Mesothelial cell of epicardium (in vitro differentiated cells): ENCODE measurements at regions not wholly inside any gene's neighbourhood (a gene's known extent, or its start where the extent isn't known, plus 50 kb on each side); places are given as distances from the start of the nearest gene placed in this dataset.

Source experiments
- DNase-seq, 2 experiments: peaks; one replicate each; pipeline ENCODE4 v3.0.0; 2021; ENCODE audit warnings: low spot score in 2 of 2; ENCODE audit not compliant: unreplicated experiment in 2 of 2
- H3K27ac Mint-ChIP-seq: 2 replicates; pipeline ENCODE4 v1.8.0; 2021; ENCODE audit warnings: mixed read lengths
- H3K27me3 Mint-ChIP-seq: 2 replicates; pipeline ENCODE4 v1.8.0; 2021; ENCODE audit warnings: low read depth, mixed read lengths
- H3K36me3 Mint-ChIP-seq: 2 replicates; pipeline ENCODE4 v1.8.0; 2021; ENCODE audit warnings: mixed read lengths
- H3K4me1 Mint-ChIP-seq: 2 replicates; pipeline ENCODE4 v1.8.0; 2021; ENCODE audit warnings: mixed read lengths
- H3K4me3 Mint-ChIP-seq: 2 replicates; pipeline ENCODE4 v1.8.0; 2021; ENCODE audit warnings: mild to moderate bottlenecking, moderate library complexity, mixed read lengths
- H3K9me3 Mint-ChIP-seq: 2 replicates; pipeline ENCODE4 v1.8.0; 2021; ENCODE audit warnings: mixed read lengths
- CTCF ChIP-seq: fragments of 200-600 bp; sonication (generic); IDR thresholded peaks from one replicate; pipeline ENCODE4 v1.5.0; 2021; ENCODE audit warnings: antibody characterized with exemption; ENCODE audit not compliant: unreplicated experiment

- no peak for DNase-seq
- Mint-ChIP-seq H3K36me3 (no peaks in the 10 kb centered on the region), H3K9me3 (peaks cover 2% of the 10 kb centered on the region), H3K27ac (peak overlapping the region; percentile 25), H3K27me3 (no peaks in the 10 kb centered on the region), H3K4me3 (no peak overlapping the region), H3K4me1 (peaks cover 23% of the 10 kb centered on the region)
- TF ChIP-seq CTCF: no peak
These were observed 242.3 kb downstream of the SOX9 start for GRCh38 chr17:72363089-72363610.

- Mint-ChIP-seq H3K4me1 (peaks cover 12% of the 10 kb centered on the region), H3K36me3 (no peaks in the 10 kb centered on the region), H3K27ac (no peak overlapping the region), H3K4me3 (no peak overlapping the region), H3K9me3 (peaks cover 2% of the 10 kb centered on the region), H3K27me3 (no peaks in the 10 kb centered on the region)
- DNase-seq: no peak
- TF ChIP-seq CTCF: no peak
These were observed 245.1 kb downstream of the SOX9 start for GRCh38 chr17:72365857-72366414.

GRCh38 chr17:72366626-72367025 is 245.8 kb downstream of the SOX9 start:
- Mint-ChIP-seq H3K27me3 (no peaks in the 10 kb centered on the region), H3K4me1 (peaks cover 12% of the 10 kb centered on the region), H3K4me3 (no peak overlapping the region), H3K36me3 (no peaks in the 10 kb centered on the region), H3K9me3 (peaks cover 2% of the 10 kb centered on the region), H3K27ac (no peak overlapping the region)
- no peak for TF ChIP-seq CTCF
- DNase-seq: no peak

- no peak for TF ChIP-seq CTCF
- Mint-ChIP-seq H3K27me3 (no peaks in the 10 kb centered on the region), H3K36me3 (no peaks in the 10 kb centered on the region), H3K4me3 (no peak overlapping the region), H3K27ac (no peak overlapping the region), H3K9me3 (peaks cover 2% of the 10 kb centered on the region), H3K4me1 (peaks cover 5% of the 10 kb centered on the region)
- no peak for DNase-seq
These were observed 247.4 kb downstream of the SOX9 start for GRCh38 chr17:72368191-72368590.

GRCh38 chr17:72369366-72369765 is 248.5 kb downstream of the SOX9 start:
- no peak for DNase-seq
- peaks cover 11% of the 10 kb centered on the region for H3K4me1 Mint-ChIP-seq
- H3K9me3 Mint-ChIP-seq: peaks cover 2% of the 10 kb centered on the region
- no peaks in the 10 kb centered on the region for H3K27me3 Mint-ChIP-seq
- H3K36me3 Mint-ChIP-seq: no peaks in the 10 kb centered on the region
- TF ChIP-seq CTCF: no peak
- H3K4me3 Mint-ChIP-seq: no peak overlapping the region
- H3K27ac Mint-ChIP-seq: no peak overlapping the region

GRCh38 chr17:72370819-72371218 is 250.0 kb downstream of the SOX9 start:
- H3K4me1 Mint-ChIP-seq: peaks cover 22% of the 10 kb centered on the region
- no peak for DNase-seq
- no peak overlapping the region for H3K4me3 Mint-ChIP-seq
- H3K9me3 Mint-ChIP-seq: no peaks in the 10 kb centered on the region
- H3K27ac Mint-ChIP-seq: no peak overlapping the region
- H3K27me3 Mint-ChIP-seq: no peaks in the 10 kb centered on the region
- no peaks in the 10 kb centered on the region for H3K36me3 Mint-ChIP-seq
- TF ChIP-seq CTCF: no peak
